ENCODE measurements at regions not wholly inside any gene's neighbourhood (a gene's known extent, or its start where the extent isn't known, plus 50 kb on each side); places are given as distances from the start of the nearest gene placed in this dataset.

DNA sequence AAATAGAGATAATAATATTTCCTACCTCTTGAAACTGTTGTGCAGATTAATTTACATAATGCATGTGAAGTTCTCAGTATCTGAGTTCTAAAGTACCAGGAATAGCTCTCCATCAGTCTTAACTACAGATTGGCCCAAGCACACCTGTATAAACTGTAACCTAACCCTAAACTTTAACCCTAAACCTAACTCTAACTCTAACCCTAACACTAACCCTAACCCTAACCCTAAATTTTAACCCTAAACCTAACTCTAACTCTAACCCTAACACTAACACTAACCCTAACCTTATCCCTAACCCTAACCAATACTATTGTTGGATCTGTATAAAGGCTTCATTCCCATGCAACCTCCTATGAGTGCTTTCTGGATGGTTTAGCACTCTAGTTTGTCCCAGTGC lies 1445.9 kb upstream of the TENM4 start:
- H2BK15ac ChIP-seq (ENCODE audit: low read length), result no peak overlapping the region
- no peak overlapping the region for H4K91ac ChIP-seq (ENCODE audit: low read depth, low read length, poor library complexity)
- no peak overlapping the region for H2BK12ac ChIP-seq (ENCODE audit: low read length)
- no peak overlapping the region for H3K4me3 ChIP-seq (ENCODE audit: low read length in 2 of 2)
- no peak overlapping the region for H4K8ac ChIP-seq (ENCODE audit: low read depth, low read length)
- H3K27ac ChIP-seq (replicated peaks; ENCODE audit: low read length), result no peak overlapping the region
- no peak overlapping the region for H3K9ac ChIP-seq (ENCODE audit: low read depth, low read length, poor library complexity)
- H2BK120ac ChIP-seq (ENCODE audit: low read depth, low read length), result no peak overlapping the region
- no peak overlapping the region for H3K23ac ChIP-seq (ENCODE audit: low read depth, low read length, poor library complexity)
- no peak overlapping the region for H3K4me2 ChIP-seq (ENCODE audit: insufficient read depth, low read length, poor library complexity, severe bottlenecking)
- no peak overlapping the region for H3K14ac ChIP-seq (ENCODE audit: low read length)
- H3K79me1 ChIP-seq (ENCODE audit: low read depth, low read length), result no peaks in the 10 kb centered on the region
- no peak overlapping the region for H3K18ac ChIP-seq (ENCODE audit: low read length)
- no peak for DNase-seq (ENCODE audit: low spot score)
- no peaks in the 10 kb centered on the region for H3K36me3 ChIP-seq (replicated peaks in 1 of 2; ENCODE audit: control insufficient read depth in 2 of 2, insufficient read depth in 2 of 2, low read length in 2 of 2)
- H3K4ac ChIP-seq (ENCODE audit: low read length), result no peak overlapping the region
- H2BK5ac ChIP-seq (ENCODE audit: low read length), result no peak overlapping the region
- no peak overlapping the region for H2AFZ ChIP-seq (ENCODE audit: low read length)
- H3K27me3 ChIP-seq (ENCODE audit: control insufficient read depth in 3 of 3, insufficient read depth in 3 of 3, low read depth in 1 of 3, low read length in 3 of 3), result no peaks in the 10 kb centered on the region
- H3K9me3 ChIP-seq (replicated peaks in 1 of 2; ENCODE audit: control insufficient read depth in 2 of 2, insufficient read depth in 1 of 2, low read depth in 1 of 2, low read length in 2 of 2), result no peaks in the 10 kb centered on the region
- H3K4me1 ChIP-seq (ENCODE audit: control insufficient read depth in 2 of 2, insufficient read depth in 1 of 2, low read depth in 1 of 2, low read length in 2 of 2), result no peaks in the 10 kb centered on the region
- no peak overlapping the region for H2AK5ac ChIP-seq (ENCODE audit: low read depth, low read length)

DNA sequence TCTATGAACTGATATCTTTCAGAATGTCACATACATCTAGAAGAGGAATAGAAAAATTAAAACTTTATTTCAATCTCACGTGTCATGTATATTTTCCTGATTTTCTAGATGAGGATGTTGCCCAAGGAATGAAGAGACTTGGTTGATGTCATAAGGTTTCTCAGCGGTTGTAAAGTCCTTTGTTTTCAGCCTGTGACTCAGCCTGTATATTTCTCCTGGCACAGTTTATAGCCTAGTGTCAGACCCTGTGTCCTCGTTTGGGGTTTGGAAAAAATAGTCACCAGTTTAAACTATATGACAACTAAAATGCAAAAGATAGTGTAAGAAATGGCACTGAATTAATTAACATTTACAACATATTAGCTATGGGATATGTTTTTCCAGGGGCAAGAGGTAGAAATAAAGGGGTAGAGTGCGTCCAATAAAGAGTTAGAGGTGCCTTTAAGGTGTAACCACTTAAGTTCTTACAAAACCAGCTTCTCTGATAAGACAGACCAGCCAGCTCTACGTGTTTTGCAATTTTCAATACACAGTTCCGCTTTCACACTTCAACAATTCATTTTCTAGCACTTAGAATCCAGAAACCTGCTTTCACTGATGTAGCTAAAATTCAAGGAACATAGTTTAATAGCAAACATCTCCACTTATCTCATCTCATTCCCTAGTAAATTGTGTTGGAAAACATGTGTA lies 1432.6 kb upstream of the TENM4 start:
- no peak overlapping the region for H2BK5ac ChIP-seq (ENCODE audit: low read length)
- no peak overlapping the region for H3K9ac ChIP-seq (ENCODE audit: low read depth, low read length, poor library complexity)
- H2AFZ ChIP-seq (ENCODE audit: low read length), result no peak overlapping the region
- H3K36me3 ChIP-seq (replicated peaks in 1 of 2; ENCODE audit: control insufficient read depth in 2 of 2, insufficient read depth in 2 of 2, low read length in 2 of 2), result no peaks in the 10 kb centered on the region
- no peak overlapping the region for H3K27ac ChIP-seq (replicated peaks; ENCODE audit: low read length)
- no peaks in the 10 kb centered on the region for H3K9me3 ChIP-seq (replicated peaks in 1 of 2; ENCODE audit: control insufficient read depth in 2 of 2, insufficient read depth in 1 of 2, low read depth in 1 of 2, low read length in 2 of 2)
- no peak overlapping the region for H2BK120ac ChIP-seq (ENCODE audit: low read depth, low read length)
- H3K27me3 ChIP-seq (ENCODE audit: control insufficient read depth in 3 of 3, insufficient read depth in 3 of 3, low read depth in 1 of 3, low read length in 3 of 3), result no peaks in the 10 kb centered on the region
- H3K4me1 ChIP-seq (ENCODE audit: control insufficient read depth in 2 of 2, insufficient read depth in 1 of 2, low read depth in 1 of 2, low read length in 2 of 2), result no peaks in the 10 kb centered on the region
- H2AK5ac ChIP-seq (ENCODE audit: low read depth, low read length), result no peak overlapping the region
- no CpG with 5 or more reads among the region's 6 CpGs for WGBS, 2 donors (ENCODE audit: extremely low coverage in 2 of 2, insufficient read length in 2 of 2, insufficient replicate concordance in 1 of 2)
- H3K4me2 ChIP-seq (ENCODE audit: insufficient read depth, low read length, poor library complexity, severe bottlenecking), result no peak overlapping the region
- H3K4ac ChIP-seq (ENCODE audit: low read length), result no peak overlapping the region
- no peak overlapping the region for H4K91ac ChIP-seq (ENCODE audit: low read depth, low read length, poor library complexity)
- H2BK15ac ChIP-seq (ENCODE audit: low read length), result no peak overlapping the region
- no peak overlapping the region for H3K18ac ChIP-seq (ENCODE audit: low read length)
- H3K4me3 ChIP-seq (ENCODE audit: low read length in 2 of 2), result no peak overlapping the region
- H3K79me1 ChIP-seq (ENCODE audit: low read depth, low read length), result no peaks in the 10 kb centered on the region
- H3K14ac ChIP-seq (ENCODE audit: low read length), result no peak overlapping the region
- DNase-seq (ENCODE audit: low spot score), result no peak
- no peak overlapping the region for H3K23ac ChIP-seq (ENCODE audit: low read depth, low read length, poor library complexity)
- no peak overlapping the region for H4K8ac ChIP-seq (ENCODE audit: low read depth, low read length)
- no peak overlapping the region for H2BK12ac ChIP-seq (ENCODE audit: low read length)

DNA sequence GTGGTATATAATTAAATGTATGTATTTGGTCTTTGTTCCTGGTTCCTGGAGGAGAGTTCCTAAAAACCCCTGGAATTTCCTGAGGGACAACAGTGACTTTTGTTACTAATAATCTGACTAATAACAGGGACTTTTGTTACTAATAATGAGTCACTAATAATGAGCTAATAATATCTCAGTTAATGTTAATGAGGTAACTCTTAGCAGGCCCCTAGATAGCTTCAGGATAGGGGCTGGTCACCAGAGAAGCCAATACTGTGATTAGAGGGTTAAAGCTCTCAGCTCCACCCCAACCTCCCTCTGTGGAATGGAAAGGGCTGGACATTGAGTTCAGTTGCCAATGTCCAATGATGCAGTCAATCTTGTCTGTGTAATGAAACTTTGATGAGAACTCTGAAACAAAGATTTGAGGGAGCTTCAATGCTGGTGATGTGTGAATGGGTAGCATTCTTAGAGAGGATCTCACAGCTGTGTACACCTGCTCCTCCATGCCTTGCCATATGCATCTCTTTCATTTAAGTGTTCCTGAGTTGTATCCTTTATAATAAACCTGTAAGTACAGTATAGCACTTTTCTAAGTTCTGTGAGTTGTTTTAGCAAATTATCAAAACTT lies 1431.4 kb upstream of the TENM4 start:
- H3K4me3 ChIP-seq (ENCODE audit: low read length in 2 of 2), result no peak overlapping the region
- no peak overlapping the region for H2BK120ac ChIP-seq (ENCODE audit: low read depth, low read length)
- no peaks in the 10 kb centered on the region for H3K27me3 ChIP-seq (ENCODE audit: control insufficient read depth in 3 of 3, insufficient read depth in 3 of 3, low read depth in 1 of 3, low read length in 3 of 3)
- no peaks in the 10 kb centered on the region for H3K4me1 ChIP-seq (ENCODE audit: control insufficient read depth in 2 of 2, insufficient read depth in 1 of 2, low read depth in 1 of 2, low read length in 2 of 2)
- no peaks in the 10 kb centered on the region for H3K36me3 ChIP-seq (replicated peaks in 1 of 2; ENCODE audit: control insufficient read depth in 2 of 2, insufficient read depth in 2 of 2, low read length in 2 of 2)
- no peak overlapping the region for H3K4me2 ChIP-seq (ENCODE audit: insufficient read depth, low read length, poor library complexity, severe bottlenecking)
- no peak overlapping the region for H4K8ac ChIP-seq (ENCODE audit: low read depth, low read length)
- no peak overlapping the region for H3K23ac ChIP-seq (ENCODE audit: low read depth, low read length, poor library complexity)
- H2BK15ac ChIP-seq (ENCODE audit: low read length), result no peak overlapping the region
- H2AK5ac ChIP-seq (ENCODE audit: low read depth, low read length), result no peak overlapping the region
- no peak overlapping the region for H3K14ac ChIP-seq (ENCODE audit: low read length)
- H3K27ac ChIP-seq (replicated peaks; ENCODE audit: low read length), result no peak overlapping the region
- H3K79me1 ChIP-seq (ENCODE audit: low read depth, low read length), result no peaks in the 10 kb centered on the region
- H4K91ac ChIP-seq (ENCODE audit: low read depth, low read length, poor library complexity), result no peak overlapping the region
- DNase-seq (ENCODE audit: low spot score), result no peak
- no peak overlapping the region for H3K9ac ChIP-seq (ENCODE audit: low read depth, low read length, poor library complexity)
- no peak overlapping the region for H3K4ac ChIP-seq (ENCODE audit: low read length)
- no peak overlapping the region for H2BK5ac ChIP-seq (ENCODE audit: low read length)
- H3K9me3 ChIP-seq (replicated peaks in 1 of 2; ENCODE audit: control insufficient read depth in 2 of 2, insufficient read depth in 1 of 2, low read depth in 1 of 2, low read length in 2 of 2), result no peaks in the 10 kb centered on the region
- H2AFZ ChIP-seq (ENCODE audit: low read length), result no peak overlapping the region
- no peak overlapping the region for H3K18ac ChIP-seq (ENCODE audit: low read length)
- H2BK12ac ChIP-seq (ENCODE audit: low read length), result no peak overlapping the region

GRCh38 chr11:80868831-80869230 lies 1428.0 kb upstream of the TENM4 start:
- no peak overlapping the region for H2BK5ac ChIP-seq (ENCODE audit: low read length)
- H3K4ac ChIP-seq (ENCODE audit: low read length), result no peak overlapping the region
- H4K8ac ChIP-seq (ENCODE audit: low read depth, low read length), result no peak overlapping the region
- no peak overlapping the region for H2BK15ac ChIP-seq (ENCODE audit: low read length)
- no peak overlapping the region for H2BK12ac ChIP-seq (ENCODE audit: low read length)
- H4K91ac ChIP-seq (ENCODE audit: low read depth, low read length, poor library complexity), result no peak overlapping the region
- no peak overlapping the region for H3K4me2 ChIP-seq (ENCODE audit: insufficient read depth, low read length, poor library complexity, severe bottlenecking)
- no peak overlapping the region for H3K14ac ChIP-seq (ENCODE audit: low read length)
- no peak overlapping the region for H3K4me3 ChIP-seq (ENCODE audit: low read length in 2 of 2)
- H3K79me1 ChIP-seq (ENCODE audit: low read depth, low read length), result no peaks in the 10 kb centered on the region
- DNase-seq (ENCODE audit: low spot score), result no peak
- H3K27ac ChIP-seq (replicated peaks; ENCODE audit: low read length), result no peak overlapping the region
- H3K9ac ChIP-seq (ENCODE audit: low read depth, low read length, poor library complexity), result no peak overlapping the region
- no peaks in the 10 kb centered on the region for H3K27me3 ChIP-seq (ENCODE audit: control insufficient read depth in 3 of 3, insufficient read depth in 3 of 3, low read depth in 1 of 3, low read length in 3 of 3)
- no peak overlapping the region for H2AFZ ChIP-seq (ENCODE audit: low read length)
- no peak overlapping the region for H3K18ac ChIP-seq (ENCODE audit: low read length)
- H3K9me3 ChIP-seq (replicated peaks in 1 of 2; ENCODE audit: control insufficient read depth in 2 of 2, insufficient read depth in 1 of 2, low read depth in 1 of 2, low read length in 2 of 2), result no peaks in the 10 kb centered on the region
- no peak overlapping the region for H3K23ac ChIP-seq (ENCODE audit: low read depth, low read length, poor library complexity)
- no CpG with 5 or more reads among the region's 1 CpG for whole genome bisulfite sequencing, 2 donors (ENCODE audit: extremely low coverage in 2 of 2, insufficient read length in 2 of 2, insufficient replicate concordance in 1 of 2)
- no peaks in the 10 kb centered on the region for H3K4me1 ChIP-seq (ENCODE audit: control insufficient read depth in 2 of 2, insufficient read depth in 1 of 2, low read depth in 1 of 2, low read length in 2 of 2)
- H2AK5ac ChIP-seq (ENCODE audit: low read depth, low read length), result no peak overlapping the region
- no peaks in the 10 kb centered on the region for H3K36me3 ChIP-seq (replicated peaks in 1 of 2; ENCODE audit: control insufficient read depth in 2 of 2, insufficient read depth in 2 of 2, low read length in 2 of 2)
- no peak overlapping the region for H2BK120ac ChIP-seq (ENCODE audit: low read depth, low read length)
